GM23338 (cell line): ENCODE measurements at regions not wholly inside any gene's neighbourhood (a gene's known extent, or its start where the extent isn't known, plus 50 kb on each side); places are given as distances from the start of the nearest gene placed in this dataset.

Experiments used
- EZH2 ChIP-seq: fragments of 200-600 bp; sonication (generic); IDR thresholded peaks from one replicate; pipeline ENCODE4 v1.8.0; 2017; ENCODE audit warnings: antibody characterized with exemption, mild to moderate bottlenecking, low read depth; ENCODE audit not compliant: unreplicated experiment
- JUNB ChIP-seq: IDR thresholded peaks from one replicate; pipeline ENCODE4 v1.6.1; 2016; ENCODE audit warnings: antibody characterized with exemption; ENCODE audit not compliant: unreplicated experiment
- NANOG ChIP-seq: IDR thresholded peaks from 2 replicates; pipeline ENCODE4 v1.6.1; 2016; ENCODE audit warnings: antibody characterized with exemption, borderline replicate concordance
- POLR2AphosphoS5 ChIP-seq: IDR thresholded peaks from 2 replicates; pipeline ENCODE4 v1.6.1; 2016; ENCODE audit warnings: antibody characterized with exemption, low read depth
- TF ChIP-seq, protein P1 (sequence below), 2 experiments: fragments of 200-600 bp in 1 of 2; sonication (generic) in 1 of 2; conservative IDR thresholded peaks; 2 replicates each; pipeline versions ENCODE4 v1.5.1 to v1.6.1; 2016 to 2017; ENCODE audit warnings: antibody characterized with exemption in 2 of 2, low read depth in 2 of 2, mild to moderate bottlenecking in 2 of 2, moderate library complexity in 1 of 2
- TF ChIP-seq, protein P2 (sequence below): IDR thresholded peaks from 2 replicates; pipeline ENCODE4 v1.6.1; 2016; ENCODE audit warnings: antibody characterized with exemption
- TF ChIP-seq, protein P3 (sequence below): IDR thresholded peaks from one replicate; pipeline ENCODE4 v1.6.1; 2018; ENCODE audit warnings: antibody characterized with exemption; ENCODE audit not compliant: unreplicated experiment

DNA sequence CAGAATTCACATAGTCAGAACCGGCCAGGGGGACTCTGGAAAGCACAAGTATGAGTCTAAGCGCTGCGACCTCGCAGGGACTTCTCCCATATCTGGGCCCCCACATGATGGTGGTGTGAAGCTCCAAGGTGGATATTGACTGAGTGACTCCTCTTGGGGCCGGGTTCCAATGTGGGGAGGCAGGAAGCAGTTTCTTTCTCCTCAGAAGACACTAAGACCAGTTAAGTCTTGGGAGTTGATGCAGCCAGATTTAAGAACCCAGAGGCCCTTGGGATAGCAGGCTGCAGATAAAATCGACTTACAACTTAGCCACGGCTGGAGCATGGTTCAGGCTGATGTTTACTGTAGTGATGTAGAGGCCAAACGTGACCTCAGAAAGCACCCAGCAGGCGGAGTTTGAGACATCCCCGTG is 55.4 kb upstream of the KLF13 start:
- TF ChIP-seq, protein P1, sequence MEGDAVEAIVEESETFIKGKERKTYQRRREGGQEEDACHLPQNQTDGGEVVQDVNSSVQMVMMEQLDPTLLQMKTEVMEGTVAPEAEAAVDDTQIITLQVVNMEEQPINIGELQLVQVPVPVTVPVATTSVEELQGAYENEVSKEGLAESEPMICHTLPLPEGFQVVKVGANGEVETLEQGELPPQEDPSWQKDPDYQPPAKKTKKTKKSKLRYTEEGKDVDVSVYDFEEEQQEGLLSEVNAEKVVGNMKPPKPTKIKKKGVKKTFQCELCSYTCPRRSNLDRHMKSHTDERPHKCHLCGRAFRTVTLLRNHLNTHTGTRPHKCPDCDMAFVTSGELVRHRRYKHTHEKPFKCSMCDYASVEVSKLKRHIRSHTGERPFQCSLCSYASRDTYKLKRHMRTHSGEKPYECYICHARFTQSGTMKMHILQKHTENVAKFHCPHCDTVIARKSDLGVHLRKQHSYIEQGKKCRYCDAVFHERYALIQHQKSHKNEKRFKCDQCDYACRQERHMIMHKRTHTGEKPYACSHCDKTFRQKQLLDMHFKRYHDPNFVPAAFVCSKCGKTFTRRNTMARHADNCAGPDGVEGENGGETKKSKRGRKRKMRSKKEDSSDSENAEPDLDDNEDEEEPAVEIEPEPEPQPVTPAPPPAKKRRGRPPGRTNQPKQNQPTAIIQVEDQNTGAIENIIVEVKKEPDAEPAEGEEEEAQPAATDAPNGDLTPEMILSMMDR (conservative IDR thresholded peaks at IDR 0.05; ENCODE audit: low read depth in 2 of 2) = no peak
- TF ChIP-seq, protein P2, sequence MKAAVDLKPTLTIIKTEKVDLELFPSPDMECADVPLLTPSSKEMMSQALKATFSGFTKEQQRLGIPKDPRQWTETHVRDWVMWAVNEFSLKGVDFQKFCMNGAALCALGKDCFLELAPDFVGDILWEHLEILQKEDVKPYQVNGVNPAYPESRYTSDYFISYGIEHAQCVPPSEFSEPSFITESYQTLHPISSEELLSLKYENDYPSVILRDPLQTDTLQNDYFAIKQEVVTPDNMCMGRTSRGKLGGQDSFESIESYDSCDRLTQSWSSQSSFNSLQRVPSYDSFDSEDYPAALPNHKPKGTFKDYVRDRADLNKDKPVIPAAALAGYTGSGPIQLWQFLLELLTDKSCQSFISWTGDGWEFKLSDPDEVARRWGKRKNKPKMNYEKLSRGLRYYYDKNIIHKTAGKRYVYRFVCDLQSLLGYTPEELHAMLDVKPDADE = no peak
- TF ChIP-seq EZH2 (no peak), NANOG (no peak), POLR2AphosphoS5 (no peak), JUNB (no peak)
- TF ChIP-seq, protein P3, sequence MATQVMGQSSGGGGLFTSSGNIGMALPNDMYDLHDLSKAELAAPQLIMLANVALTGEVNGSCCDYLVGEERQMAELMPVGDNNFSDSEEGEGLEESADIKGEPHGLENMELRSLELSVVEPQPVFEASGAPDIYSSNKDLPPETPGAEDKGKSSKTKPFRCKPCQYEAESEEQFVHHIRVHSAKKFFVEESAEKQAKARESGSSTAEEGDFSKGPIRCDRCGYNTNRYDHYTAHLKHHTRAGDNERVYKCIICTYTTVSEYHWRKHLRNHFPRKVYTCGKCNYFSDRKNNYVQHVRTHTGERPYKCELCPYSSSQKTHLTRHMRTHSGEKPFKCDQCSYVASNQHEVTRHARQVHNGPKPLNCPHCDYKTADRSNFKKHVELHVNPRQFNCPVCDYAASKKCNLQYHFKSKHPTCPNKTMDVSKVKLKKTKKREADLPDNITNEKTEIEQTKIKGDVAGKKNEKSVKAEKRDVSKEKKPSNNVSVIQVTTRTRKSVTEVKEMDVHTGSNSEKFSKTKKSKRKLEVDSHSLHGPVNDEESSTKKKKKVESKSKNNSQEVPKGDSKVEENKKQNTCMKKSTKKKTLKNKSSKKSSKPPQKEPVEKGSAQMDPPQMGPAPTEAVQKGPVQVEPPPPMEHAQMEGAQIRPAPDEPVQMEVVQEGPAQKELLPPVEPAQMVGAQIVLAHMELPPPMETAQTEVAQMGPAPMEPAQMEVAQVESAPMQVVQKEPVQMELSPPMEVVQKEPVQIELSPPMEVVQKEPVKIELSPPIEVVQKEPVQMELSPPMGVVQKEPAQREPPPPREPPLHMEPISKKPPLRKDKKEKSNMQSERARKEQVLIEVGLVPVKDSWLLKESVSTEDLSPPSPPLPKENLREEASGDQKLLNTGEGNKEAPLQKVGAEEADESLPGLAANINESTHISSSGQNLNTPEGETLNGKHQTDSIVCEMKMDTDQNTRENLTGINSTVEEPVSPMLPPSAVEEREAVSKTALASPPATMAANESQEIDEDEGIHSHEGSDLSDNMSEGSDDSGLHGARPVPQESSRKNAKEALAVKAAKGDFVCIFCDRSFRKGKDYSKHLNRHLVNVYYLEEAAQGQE = no peak
